ENCODE measurements at regions not wholly inside any gene's neighbourhood (a gene's known extent, or its start where the extent isn't known, plus 50 kb on each side); places are given as distances from the start of the nearest gene placed in this dataset.
"Not testable (repeated sequence)": the region's sequence is repeated elsewhere in the genome, so short reads cannot be mapped to it uniquely, and the experiment has no call there.

DNA sequence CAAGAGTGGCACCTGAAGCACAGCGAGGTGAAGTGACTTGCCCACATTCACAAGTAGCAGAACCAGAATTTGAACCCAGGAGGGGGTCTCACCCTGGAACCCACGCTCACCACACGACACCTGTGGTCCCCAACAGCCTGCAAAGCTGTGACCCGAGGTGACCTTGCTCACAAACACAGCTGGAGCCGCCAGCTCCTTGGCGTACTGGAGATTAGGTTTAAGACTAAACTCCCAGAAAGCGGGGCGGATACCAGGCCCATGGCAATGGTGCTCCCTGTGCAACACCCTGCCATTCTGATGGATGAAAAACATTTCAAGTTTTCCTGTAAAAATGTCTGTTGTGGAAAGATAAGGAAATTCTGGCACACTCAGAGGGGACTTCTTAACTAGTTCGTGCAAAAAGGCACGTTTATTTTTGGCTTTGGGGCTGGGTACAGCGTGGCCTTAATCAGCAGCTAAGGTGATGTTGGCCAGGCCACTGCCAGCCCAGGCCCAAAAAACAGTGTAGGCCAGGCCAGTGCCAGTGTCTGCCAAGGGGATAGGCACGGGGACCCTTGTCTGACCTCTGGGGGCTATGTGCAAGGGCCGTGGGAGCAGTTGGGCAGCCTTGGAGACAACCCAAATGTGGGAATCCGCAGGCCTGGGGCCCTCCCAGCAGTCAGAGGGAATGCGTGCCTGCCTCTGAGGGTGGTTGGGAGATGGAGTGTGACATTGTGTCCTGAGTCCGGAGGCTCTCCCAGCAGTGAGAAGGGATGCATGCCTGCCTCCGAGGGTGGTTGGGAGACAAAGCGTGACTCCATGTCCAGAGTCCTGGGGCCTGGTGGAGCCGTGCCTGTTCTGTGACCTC lies 185.0 kb upstream of the HS6ST1 start:
- no peak for DNase-seq (ENCODE audit: low read depth in 1 of 2, low spot score in 1 of 2)

DNA sequence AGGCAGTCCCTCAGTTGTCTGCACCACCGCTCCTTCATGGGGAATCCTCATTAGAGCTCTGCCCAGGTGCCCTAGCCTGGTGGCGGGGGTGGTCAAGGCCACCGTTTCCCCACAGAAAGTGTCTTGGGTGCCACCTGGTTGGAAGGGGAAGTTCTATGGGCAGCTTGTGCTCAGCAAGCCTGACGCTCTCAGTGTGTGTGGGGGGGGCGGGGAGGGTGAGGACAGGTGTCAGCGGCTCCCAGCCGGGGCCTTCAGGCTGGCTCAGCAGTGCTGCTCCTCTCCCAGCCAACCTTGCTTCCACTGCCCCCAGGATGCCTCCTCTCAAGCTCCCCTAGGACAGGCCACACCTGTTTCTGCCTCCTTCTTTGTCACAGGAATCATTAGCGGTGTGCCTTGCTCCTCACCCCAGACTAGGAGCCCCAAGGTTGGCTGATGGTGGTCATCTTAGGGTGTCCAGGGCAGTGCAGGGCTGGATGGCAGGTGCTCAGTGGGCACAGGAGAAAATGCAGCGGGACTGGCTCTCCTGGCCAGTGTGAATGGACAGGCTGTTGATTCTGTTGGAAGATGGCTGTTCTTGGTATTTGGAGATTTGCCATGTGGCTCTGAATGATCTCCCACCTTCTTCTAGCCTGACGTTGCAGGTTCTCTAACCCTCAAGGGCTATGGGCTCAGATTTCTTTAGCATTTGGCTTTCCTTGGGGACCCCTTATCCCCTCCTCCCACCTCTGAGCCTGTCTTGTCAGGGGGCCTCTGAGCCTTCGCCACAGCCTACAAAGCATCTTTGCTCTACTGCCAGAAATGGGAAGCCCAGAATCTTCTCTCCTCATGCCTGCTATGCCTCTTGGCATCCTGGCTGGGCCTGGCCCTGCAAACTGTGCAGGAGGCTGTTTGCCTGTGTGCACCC lies 185.8 kb upstream of the HS6ST1 start:
- DNase-seq (ENCODE audit: low read depth in 1 of 2, low spot score in 1 of 2) = no peak

DNA sequence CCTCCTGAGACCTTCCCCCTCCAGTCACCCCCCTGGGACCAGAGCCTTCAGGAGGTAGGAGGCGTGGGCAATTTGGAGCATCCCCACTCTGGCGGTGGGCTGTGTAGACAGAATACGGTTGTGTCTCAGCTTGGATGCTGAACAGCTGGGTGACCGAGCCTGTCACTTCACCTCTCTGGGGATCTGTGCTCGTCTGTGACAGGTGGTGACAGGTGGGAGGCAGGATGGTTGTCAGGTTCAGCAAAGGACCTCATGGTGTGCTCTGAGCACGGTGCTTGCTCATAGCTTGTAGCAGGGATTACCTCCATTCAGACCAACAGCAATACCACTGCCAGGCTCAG lies 186.5 kb upstream of the HS6ST1 start:
- DNase-seq (ENCODE audit: low read depth in 1 of 2, low spot score in 1 of 2) = no peak

DNA sequence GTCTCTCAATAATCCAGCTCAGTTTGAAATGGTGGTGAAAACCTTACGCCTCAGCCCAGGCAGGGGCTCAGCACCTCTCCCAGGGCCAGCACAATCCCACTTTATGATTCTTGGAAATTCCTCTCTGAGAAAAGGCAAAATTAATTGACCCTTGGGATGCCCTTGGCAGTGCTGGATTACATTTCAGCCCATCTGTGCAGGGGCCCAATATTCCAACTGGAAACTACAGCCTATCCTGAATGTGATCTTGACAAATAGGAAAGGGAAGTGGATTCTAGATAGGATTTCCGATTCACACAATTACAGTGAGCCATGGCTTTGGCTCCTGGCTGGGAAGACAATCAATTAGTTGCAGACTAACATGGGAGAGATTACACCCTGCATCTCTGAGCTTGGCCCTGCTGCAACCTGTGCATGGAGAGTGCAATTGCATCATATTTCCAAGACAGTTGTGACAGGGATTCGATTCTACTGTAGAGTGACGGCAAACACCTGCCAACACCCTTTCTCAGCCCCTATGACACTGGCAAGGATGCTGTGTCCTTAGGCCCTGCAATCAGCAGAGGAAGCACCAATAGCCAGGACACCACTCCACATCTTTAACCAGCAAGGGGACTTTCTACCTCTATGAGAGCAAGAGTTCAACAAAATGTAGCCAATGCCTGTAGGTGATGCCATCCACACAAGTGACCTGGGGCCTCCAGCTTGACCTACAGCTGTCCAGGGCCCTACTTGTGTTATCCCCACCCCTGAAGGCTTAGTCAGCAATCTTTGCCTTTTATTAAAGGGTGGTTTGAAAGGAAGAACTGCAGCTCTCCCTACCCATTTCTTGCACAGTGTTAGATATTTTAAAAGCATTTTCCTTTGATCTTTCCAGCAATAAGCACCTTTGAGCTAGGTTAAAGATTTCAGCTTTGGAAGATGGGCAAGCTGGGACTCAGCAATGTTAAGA lies 187.2 kb upstream of the HS6ST1 start:
- no peak for DNase-seq (ENCODE audit: low read depth in 1 of 2, low spot score in 1 of 2)

DNA sequence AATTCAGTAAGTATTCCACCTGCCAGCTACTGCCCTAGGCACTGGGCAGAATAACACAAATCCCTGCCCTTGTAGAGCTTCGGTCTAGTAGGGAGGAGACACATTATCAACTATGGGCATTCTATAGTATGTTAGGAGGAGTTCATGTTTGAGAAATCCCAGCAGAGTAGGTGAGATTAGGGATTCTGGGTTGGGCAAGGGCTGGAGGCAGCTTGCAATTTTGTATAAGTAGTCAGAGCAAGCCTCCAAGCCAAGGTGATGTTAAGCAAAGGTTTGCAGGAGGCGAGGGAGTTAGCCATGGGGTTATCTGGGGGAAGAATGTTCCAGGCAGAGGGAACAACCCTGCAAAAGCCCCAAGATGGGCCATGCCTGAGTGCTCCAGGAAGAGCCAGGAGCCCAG lies 187.9 kb upstream of the HS6ST1 start:
- DNase-seq (ENCODE audit: low read depth in 1 of 2, low spot score in 1 of 2) = no peak

DNA sequence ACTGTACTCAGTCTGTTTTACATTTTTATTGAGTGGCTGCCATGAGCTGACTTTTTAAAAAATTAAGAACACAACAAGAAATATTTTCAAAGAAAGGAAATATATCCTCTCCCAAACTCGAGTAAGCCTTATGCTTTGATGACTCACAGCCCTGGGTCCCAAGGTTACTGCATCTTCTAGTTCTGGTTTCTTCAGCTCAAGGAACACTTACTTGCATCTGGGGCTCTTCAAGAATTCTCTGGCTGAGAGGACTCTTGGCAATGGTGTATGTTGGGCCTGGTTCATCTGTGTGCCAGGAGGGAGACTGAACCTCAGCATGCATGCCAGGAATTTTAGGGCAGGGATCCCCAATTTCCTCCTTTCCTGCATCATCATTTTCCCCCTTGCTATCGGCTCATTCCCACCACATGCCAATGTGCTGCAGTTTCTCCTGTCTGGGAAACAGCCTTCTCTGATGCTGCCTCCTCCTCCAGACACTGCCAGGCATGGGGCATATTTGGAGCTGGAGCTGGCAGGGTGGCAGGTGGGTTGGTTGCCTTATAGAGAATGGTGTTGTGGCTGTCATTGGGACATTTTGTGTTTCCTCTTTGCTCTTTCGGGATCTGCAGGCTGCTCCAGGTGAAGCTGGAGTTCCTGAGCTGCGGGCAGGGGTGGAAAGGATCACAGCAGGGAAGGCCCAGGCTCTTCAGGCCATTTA lies 192.2 kb upstream of the HS6ST1 start:
- no peak for DNase-seq (ENCODE audit: low read depth in 1 of 2, low spot score in 1 of 2)

DNA sequence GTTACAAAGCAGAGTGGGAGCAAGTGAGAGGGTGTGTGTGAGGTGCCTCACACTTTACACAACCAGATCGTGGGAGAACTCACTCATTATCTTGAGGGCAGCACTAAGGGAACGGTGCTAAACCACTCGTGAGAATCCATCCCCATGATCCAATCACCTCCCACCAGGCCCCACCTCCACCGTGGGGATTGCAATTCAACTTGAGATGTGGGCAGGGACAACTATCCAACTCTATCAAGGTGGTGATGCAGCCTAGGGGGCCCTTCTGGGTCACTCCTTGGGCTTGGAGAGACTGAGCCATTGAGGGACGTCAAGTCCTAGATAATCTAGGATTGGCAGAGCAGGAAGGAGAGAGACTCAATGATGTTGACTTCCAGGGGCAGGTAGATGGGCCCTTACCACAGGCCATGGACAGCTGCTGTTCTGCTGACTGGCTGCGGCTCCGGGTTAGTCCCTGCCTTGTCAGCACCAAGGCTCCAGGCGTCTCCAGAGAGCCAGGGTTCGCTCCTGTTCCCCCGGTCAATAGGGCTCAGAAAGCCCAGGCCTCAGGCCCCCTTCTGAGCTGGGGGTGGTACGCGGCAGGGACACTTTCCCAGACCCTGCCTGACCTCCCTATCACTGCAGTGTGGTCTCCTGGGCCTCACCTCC lies 193.2 kb upstream of the HS6ST1 start:
- DNase-seq (ENCODE audit: low read depth in 1 of 2, low spot score in 1 of 2) = no peak

DNA sequence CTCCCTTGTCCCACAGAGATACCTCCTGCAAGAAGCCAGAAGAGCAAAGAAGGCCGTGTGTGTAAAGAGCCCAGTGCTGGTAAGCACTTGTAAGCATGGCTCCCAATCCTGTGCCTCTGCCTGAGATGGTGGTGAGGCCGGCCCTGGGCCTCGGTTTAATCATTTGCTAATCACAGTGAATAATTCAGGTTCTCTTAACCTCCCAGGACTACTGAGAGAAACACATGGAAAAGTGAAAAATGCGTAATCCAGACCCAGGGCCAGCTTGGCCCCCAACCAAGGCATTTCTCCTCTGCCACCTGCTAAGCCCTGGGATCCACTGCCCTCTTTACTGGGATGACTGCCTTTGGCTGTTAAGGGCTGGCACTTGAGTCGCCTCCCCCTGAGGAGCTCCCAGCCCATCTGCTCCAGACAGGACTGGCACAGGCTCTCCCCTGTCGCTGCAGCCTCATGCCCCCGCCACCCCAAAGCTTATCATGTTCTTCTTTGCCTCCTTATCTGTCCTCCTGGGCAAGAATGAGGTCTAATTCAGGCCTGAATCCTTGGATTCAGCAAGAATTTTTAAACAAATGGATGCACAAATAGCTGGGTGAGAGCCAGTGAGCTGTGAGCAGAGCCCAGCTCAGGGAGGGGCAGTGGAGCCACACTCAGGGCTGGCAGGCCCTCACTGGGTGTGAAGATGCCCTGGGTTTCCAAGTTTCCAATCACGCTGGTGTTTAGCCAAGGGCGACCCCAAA lies 193.9 kb upstream of the HS6ST1 start:
- DNase-seq (ENCODE audit: low read depth in 1 of 2, low spot score in 1 of 2) = no peak

DNA sequence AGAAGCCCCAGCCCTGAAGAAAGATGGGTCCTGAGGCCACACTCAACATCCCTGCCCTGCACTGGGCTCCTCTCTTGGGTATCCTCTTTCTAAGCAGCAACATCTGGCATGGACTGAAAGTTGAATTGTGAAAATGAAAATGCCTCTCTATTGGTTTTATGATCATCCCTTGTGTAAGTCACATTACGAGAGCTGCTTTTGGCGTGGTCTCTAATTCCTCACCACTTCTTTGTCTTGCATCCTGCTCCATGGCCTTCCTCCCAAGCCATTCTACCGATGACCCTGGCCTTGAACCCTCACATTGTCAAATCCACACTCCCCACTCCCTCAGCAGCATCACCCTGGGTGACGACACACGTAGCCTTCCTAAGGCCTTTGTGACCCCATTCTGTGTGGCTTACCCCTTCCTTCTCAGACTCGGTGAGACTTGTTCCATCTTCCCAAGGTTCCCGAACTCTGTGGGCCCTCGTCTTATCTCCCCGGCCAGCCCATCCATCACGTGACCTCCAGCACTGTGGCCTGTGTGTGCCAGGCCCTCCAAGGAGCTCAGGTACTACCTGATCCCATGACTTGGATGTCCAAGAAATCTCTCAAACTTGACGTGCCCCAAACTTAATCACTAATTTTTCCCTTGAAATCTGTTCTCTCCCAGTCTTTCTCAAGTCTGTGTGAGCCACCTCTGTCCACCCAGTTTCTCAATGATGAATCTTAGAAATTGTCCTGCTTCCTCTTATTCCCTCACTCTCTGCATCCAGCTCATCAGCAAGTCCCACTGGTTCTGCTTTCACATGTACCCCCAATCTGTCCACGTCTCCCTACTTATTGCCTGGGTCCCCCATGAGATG lies 194.7 kb upstream of the HS6ST1 start:
- no peak for DNase-seq (ENCODE audit: low read depth in 1 of 2, low spot score in 1 of 2)

DNA sequence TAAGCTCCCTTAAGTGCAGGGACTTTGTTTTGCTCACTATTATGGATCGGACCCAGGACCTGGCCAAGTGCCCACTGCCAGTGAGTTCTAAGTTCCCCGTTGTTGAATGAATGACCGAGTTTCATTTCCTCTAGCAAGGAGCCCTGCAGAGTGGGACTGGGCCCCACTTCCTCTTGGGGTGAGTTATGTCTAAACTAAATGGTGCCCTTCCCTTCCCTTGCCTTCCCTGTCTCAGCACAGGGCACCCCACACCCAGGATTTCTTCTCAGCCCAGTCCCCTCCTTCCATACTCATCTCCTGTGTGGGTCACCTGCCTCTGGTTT lies 195.3 kb upstream of the HS6ST1 start:
- DNase-seq (ENCODE audit: low read depth in 1 of 2, low spot score in 1 of 2) = no peak

DNA sequence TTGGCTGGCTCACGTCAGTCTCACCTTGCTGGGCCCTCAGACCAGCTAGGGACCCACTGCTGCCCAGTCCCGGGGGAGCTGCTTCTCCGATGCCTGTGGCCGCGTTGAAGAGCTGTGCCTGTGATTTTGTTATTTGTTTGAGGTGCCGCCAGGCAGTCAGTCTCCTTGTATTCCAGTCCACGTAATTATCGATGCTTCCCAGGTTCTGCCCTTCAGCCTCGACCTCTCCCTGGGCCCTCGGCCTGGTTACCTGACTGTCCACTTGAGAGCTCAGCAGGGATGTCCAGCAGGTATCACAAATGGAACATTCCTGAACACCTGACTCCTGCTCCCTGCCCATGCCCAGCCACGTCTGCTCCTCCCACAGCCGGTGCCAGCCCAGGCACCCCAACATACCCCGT lies 195.9 kb upstream of the HS6ST1 start:
- DNase-seq (ENCODE audit: low read depth in 1 of 2, low spot score in 1 of 2) = no peak

DNA sequence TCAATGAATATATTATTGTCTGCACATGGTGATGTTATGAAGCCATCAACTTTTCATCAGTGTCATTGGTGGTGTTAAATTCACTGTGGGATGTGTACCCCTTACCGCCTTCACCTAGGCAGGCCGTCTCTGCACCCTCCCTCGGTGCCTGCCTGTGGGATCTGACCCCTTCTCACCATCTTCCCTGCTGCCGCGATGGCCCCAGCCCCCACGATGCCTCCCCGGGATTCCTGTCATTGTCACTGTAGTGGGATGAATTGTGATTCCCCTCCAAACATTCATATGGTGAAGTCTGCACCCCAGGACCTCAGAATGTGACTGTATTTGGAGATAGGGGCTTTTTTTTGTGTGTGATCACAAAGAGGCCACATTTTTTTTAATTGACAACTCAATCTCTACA lies 198.3 kb upstream of the HS6ST1 start:
- DNase-seq (ENCODE audit: low read depth in 1 of 2, low spot score in 1 of 2) = no peak

DNA sequence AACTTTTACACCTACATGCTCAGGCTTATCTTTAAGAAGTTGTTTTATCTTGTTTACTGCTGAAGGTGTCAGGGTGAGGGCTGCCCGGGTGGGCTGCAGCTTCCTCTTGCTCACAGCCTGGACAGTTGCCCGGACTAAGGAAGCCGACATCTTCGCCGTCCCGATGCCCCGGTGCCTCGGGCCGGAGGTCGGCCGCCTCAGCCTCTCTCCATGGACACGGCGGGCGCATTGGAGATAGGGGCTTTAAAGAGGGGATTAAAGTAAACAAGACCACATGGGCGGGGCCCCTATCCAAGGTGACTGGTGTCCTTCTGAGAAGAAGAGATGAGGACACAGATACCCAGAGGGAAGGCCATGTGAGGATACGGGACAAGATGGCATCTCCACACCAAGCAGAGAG lies 200.4 kb upstream of the HS6ST1 start:
- not testable (repeated sequence) for DNase-seq (ENCODE audit: low read depth in 1 of 2, low spot score in 1 of 2)

DNA sequence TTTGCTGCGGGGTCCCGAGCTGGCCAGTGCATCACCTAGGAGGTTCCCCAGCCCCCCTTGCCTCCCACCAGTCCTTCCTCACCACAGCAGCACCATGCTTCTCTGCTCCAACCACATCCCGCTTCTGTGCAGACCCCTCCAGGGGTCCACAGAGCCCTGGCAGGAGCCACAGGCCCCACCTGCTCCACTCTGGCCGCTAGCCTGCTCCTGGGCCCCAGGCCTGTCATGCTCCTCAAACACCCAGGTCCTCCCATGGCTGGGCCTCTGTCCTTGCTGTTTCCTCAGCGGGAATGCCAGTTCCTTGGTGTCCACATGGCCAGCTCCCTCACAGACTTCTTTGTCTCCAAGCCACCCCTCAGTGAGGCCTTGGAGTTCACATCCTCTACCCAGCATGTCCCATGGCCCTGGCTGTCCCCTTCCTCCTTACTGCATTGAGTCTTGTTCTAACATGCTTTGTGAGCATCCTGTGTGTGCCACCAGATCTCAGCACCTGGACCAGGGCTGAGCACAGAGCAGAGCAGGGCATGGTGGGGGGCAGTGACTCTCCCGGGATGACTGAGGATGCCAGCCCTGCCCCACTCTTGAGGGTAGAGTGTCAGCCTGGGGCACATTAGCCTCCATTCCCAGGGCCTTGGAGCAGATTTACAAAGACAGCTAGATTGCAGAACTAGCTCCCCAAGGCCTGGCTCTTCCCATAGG lies 201.0 kb upstream of the HS6ST1 start:
- no peak for DNase-seq (ENCODE audit: low read depth in 1 of 2, low spot score in 1 of 2)

DNA sequence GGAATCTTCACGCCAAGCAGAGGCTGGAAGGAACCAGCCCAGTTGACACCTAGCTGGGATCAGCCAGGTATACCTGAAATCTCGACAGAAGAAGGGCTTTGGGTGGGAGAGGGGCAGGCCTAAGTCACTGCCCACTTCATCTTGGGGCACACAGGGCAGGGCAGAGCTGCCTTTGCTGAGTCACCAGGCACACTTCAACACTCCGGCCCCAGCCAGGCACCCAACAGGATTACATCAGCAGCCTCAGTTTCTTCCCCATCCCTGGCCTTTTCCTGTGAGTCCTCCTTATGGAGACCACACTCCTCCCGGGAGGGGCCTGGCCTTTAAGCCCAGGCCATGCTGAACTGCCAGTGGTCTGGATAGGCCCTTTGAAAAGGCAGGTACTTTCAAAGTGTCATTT lies 201.7 kb upstream of the HS6ST1 start:
- no peak for DNase-seq (ENCODE audit: low read depth in 1 of 2, low spot score in 1 of 2)

DNA sequence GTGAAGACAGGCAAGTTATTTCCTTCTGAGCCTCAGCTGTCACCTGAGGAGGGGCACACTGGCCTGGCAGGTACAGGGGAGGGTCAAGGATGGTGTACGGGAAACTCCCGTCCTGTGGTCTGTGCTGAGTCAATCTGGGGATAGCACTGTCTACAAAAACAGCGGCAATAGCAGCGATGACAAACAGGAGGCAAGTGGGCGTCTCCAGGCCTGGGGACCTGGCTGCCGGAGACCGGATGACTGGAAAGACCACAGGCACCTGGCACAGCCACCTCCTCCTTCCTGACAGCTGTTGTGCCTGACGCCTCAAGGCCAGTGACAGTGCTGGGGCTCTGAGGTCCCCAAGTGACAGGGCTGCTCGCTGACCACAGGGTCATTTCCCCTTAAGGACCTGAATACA lies 202.1 kb upstream of the HS6ST1 start:
- DNase-seq (ENCODE audit: low read depth in 1 of 2, low spot score in 1 of 2) = no peak

DNA sequence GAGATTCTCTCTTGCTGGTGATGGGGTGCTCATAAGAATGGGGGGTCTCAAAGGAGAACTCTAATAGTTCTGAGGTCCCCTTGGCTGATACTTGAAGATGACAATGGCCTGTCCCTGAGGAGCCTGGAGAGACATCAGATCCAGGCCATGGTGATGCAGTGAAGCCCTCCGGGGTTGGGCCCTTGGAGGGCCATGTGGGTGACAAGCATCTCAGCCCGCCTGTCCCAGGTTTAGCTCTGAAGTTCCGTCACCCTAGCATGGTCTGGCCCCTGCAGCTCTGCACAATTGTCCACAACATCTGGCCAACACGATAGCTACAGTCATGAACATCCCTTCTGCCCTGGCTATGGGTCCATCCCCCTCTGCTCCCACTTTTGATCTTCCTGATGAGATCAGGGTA lies 202.8 kb upstream of the HS6ST1 start:
- DNase-seq (ENCODE audit: low read depth in 1 of 2, low spot score in 1 of 2) = no peak

DNA sequence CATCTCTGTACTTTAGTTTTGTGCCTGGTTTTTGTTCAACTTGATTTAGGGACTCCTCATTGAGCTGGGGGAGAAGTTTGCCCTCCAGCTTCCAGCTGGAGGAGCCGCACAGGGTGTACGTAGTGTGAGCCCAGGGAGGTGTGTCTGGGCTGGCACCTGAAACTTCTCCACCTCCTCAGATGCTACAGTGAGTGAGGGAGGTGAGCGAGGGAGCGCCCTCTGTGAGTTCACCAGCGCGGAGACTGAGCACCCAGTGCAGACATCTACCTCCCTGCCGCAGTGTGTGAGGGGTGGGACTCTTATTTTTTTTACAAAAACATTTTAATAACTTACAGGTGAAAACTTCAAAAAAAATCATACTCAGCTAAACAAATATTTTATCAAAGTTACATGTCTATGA lies 204.2 kb upstream of the HS6ST1 start:
- no peak for DNase-seq (ENCODE audit: low read depth in 1 of 2, low spot score in 1 of 2)
